Large intestine (tissue), 3 donors: ENCODE measurements at regions not wholly inside any gene's neighbourhood (a gene's known extent, or its start where the extent isn't known, plus 50 kb on each side); places are given as distances from the start of the nearest gene placed in this dataset.

ENCODE experiments used
- DNase-seq, 2 donors: peaks; one replicate each; pipeline versions ENCODE4 v3.0.0 to v3.0.0-alpha.2; 2013
- H3K27ac ChIP-seq: one replicate; pipeline ENCODE4 v1.5.1; 2013; ENCODE audit warnings: low read length
- H3K27me3 ChIP-seq: 2 replicates; pipeline ENCODE4 v1.6.1; 2013; ENCODE audit warnings: low read length; ENCODE audit not compliant: control insufficient read depth, insufficient read depth
- H3K36me3 ChIP-seq: 2 replicates; pipeline ENCODE4 v1.6.1; 2013; ENCODE audit warnings: low read length; ENCODE audit not compliant: control insufficient read depth, insufficient read depth
- H3K4me1 ChIP-seq: one replicate; pipeline ENCODE4 v1.6.1; 2013; ENCODE audit warnings: low read length; ENCODE audit not compliant: control insufficient read depth, insufficient read depth
- H3K4me3 ChIP-seq: one replicate; pipeline ENCODE4 v1.5.1; 2013; ENCODE audit warnings: low read length
- H3K9me3 ChIP-seq: one replicate; pipeline ENCODE4 v1.6.1; 2013; ENCODE audit warnings: mild to moderate bottlenecking, low read depth, low read length, moderate library complexity; ENCODE audit not compliant: control insufficient read depth
- WGBS: methylation state at CpG from one replicate; pipeline ENCODE4 v1.1.5; 2013; ENCODE audit warnings: low lambda C conversion rate; ENCODE audit not compliant: insufficient coverage; 5-methylcytosine and 5-hydroxymethylcytosine counted together

- DNase-seq, result no peak
- Histone ChIP-seq H3K4me3 (no peak overlapping the region), H3K27ac (no peak overlapping the region), H3K9me3 (peaks cover 5% of the 10 kb centered on the region), H3K36me3 (no peaks in the 10 kb centered on the region), H3K27me3 (no peaks in the 10 kb centered on the region), H3K4me1 (no peaks in the 10 kb centered on the region)
- 94% methylated on average over 4 of the region's 7 CpGs for WGBS
Observed at GRCh38 chr18:78113940-78114251, 864.2 kb downstream of the GALR1 start.

DNA sequence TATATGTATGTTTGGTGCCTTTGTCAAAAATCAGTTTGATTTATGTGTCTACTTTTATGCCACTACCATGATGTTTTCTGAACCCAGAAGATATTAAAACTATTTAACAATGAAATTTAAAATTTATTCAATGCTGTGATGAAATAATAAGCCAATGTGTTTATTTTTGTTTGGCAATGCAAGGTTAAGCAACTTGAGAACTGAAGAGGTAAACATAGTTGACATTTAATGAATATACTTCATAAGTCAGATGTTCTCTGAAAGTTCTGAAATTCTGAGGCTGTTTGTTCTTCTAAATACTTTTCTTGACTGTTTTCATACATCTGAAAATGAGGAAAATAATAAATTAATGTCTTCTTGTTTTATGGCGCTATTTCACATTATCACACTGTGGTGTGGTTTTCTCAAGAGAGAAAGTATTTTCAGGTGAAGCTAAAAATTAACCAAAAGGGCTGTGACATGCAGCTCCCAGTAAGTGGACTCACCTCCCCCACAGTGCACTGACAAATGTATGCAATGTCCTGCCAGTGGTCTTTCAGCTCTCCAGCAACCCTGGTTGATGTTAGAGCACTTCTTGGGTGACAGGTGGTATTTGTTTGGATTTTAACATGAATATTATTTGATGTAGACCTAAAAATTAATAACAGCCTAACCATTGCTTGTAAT, 863.6 kb upstream of the SALL3 start:
- no peaks in the 10 kb centered on the region for H3K27me3 ChIP-seq
- no peaks in the 10 kb centered on the region for H3K4me1 ChIP-seq
- no peaks in the 10 kb centered on the region for H3K36me3 ChIP-seq
- no peak for DNase-seq
- WGBS, result 67% methylated on average over 1 of the region's 1 CpG
- H3K27ac ChIP-seq, result no peak overlapping the region
- no peak overlapping the region for H3K4me3 ChIP-seq
- peaks cover 6% of the 10 kb centered on the region for H3K9me3 ChIP-seq

DNA sequence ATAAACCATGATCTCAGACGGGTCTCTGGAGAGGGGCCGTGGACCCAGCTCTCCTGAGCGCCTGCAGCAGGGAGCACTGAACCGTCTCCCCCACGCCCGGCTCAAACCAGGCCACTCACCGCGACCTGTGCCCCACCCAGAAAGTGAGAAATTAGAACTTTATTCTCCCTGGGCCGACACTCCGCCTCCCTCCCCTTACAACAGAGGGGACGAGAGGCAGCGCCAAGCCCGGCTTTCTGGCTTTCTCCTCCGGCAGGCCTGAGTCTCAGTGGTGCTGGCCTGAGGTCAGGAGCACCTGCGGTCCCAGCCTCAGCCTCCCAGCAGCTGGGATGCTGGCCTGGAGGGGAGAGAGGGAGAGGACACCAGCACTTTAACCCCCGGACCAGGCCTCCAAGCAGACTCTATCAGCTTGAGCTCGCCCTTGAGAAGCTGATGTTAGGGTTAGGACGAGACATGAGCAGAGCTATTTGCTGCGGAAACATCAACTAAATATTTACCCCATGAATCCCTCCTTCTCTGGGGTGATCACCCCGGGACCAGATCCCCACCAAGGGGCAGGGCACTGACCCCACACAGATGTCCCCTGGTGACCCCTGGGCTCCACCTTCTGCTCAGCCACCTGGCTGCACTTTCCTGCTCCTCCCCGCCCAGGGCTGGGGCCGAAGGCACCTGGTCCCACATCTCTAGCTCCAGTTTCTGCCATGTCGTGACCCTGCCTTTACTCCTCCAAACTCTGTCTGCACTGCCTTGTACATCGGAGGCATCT, 856.3 kb upstream of the SALL3 start:
- Histone ChIP-seq H3K9me3 (peaks cover 33% of the 10 kb centered on the region), H3K36me3 (no peaks in the 10 kb centered on the region), H3K4me3 (no peak overlapping the region), H3K4me1 (no peaks in the 10 kb centered on the region), H3K27me3 (no peaks in the 10 kb centered on the region), H3K27ac (no peak overlapping the region)
- DNase-seq, result no peak
- WGBS, result no CpG with 5 or more reads among the region's 24 CpGs

GRCh38 chr18:78123926-78124797, 855.5 kb upstream of the SALL3 start:
- Histone ChIP-seq H3K36me3 (no peaks in the 10 kb centered on the region), H3K4me3 (no peak overlapping the region), H3K27ac (no peak overlapping the region), H3K27me3 (no peaks in the 10 kb centered on the region), H3K4me1 (no peaks in the 10 kb centered on the region), H3K9me3 (peaks cover 33% of the 10 kb centered on the region)
- no CpG with 5 or more reads among the region's 34 CpGs for WGBS
- no peak for DNase-seq

- H3K9me3 ChIP-seq, result peaks cover 33% of the 10 kb centered on the region
- no peak overlapping the region for H3K4me3 ChIP-seq
- no peak overlapping the region for H3K27ac ChIP-seq
- no peaks in the 10 kb centered on the region for H3K27me3 ChIP-seq
- no CpG with 5 or more reads among the region's 7 CpGs for WGBS
- no peaks in the 10 kb centered on the region for H3K36me3 ChIP-seq
- H3K4me1 ChIP-seq, result no peaks in the 10 kb centered on the region
- DNase-seq, result no peak
Observed at GRCh38 chr18:78125206-78125896, 854.3 kb upstream of the SALL3 start.

- Histone ChIP-seq H3K36me3 (no peaks in the 10 kb centered on the region), H3K27me3 (no peaks in the 10 kb centered on the region), H3K4me3 (no peak overlapping the region), H3K27ac (no peak overlapping the region), H3K9me3 (peaks cover 33% of the 10 kb centered on the region), H3K4me1 (no peaks in the 10 kb centered on the region)
- WGBS, result 60% methylated on average over 1 of the region's 13 CpGs
- DNase-seq, result no peak
Observed at GRCh38 chr18:78126106-78126505, 853.5 kb upstream of the SALL3 start.

GRCh38 chr18:78126536-78126935, 853.1 kb upstream of the SALL3 start:
- Histone ChIP-seq H3K27ac (no peak overlapping the region), H3K4me1 (no peaks in the 10 kb centered on the region), H3K27me3 (no peaks in the 10 kb centered on the region), H3K4me3 (no peak overlapping the region), H3K36me3 (no peaks in the 10 kb centered on the region), H3K9me3 (peaks cover 33% of the 10 kb centered on the region)
- no peak for DNase-seq
- WGBS, result no CpG with 5 or more reads among the region's 21 CpGs

DNA sequence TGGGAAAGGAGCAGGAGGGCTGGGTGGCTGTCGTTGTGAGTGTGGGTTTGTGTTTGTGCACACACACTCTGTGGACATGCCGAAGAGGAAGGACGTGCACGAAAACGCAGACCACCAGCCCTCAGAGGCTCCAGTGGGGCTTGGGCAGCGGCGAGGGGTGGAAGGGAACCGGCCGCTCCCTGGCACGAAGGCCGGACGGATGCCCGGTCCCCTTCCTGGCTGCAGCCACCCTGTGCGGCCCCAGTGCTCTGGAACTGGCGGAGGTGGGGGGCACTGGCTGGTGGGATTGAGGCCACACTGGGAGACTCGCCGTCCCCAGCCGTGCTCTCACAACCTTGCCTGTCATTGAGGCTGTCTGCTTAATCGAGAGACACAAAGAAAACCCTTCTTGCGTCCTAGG, 852.6 kb upstream of the SALL3 start:
- Histone ChIP-seq H3K36me3 (no peaks in the 10 kb centered on the region), H3K9me3 (peaks cover 33% of the 10 kb centered on the region), H3K27ac (no peak overlapping the region), H3K27me3 (no peaks in the 10 kb centered on the region), H3K4me1 (no peaks in the 10 kb centered on the region), H3K4me3 (no peak overlapping the region)
- DNase-seq, result no peak
- WGBS, result no CpG with 5 or more reads among the region's 20 CpGs

DNA sequence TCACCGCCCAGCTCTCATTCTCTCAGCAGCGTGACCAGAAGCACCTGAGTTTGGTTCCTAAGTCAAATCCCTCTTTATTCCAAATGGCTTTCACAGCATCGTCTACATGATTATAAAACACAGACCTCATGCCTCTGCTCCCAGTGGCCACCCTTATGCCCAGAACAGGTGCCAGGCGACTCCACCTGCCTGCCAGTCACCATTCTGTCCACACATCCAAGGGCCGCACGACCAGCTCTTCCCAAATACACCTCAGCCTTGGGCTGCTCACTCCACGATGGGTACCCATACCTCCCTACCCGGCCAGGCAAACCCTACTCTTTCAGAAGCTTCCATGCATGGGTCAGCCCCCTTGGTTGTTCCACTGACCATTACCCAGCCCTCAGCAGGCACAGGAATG, 851.6 kb upstream of the SALL3 start:
- Histone ChIP-seq H3K9me3 (peaks cover 33% of the 10 kb centered on the region), H3K4me3 (no peak overlapping the region), H3K4me1 (no peaks in the 10 kb centered on the region), H3K27ac (no peak overlapping the region), H3K27me3 (no peaks in the 10 kb centered on the region), H3K36me3 (no peaks in the 10 kb centered on the region)
- WGBS, result 100% methylated on average over 1 of the region's 8 CpGs
- no peak for DNase-seq

DNA sequence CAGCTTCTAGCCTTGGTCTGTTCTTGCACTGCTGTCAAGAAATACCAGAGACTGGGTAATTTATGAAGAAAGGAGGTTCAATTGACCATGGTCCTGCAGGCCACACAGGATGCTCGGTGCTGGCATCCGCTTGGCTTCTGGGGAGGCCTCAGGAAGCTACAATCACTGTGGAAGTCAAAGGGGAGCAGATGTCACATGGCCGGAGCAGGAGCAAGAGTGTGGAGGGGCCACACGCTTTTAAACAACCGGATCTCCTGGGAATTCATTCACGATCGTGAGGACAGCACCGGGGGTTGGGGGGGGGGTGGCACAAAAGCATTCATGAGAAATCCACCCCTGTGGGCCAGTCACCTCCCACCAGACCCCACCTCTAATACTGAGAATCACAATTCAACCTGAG, 850.4 kb upstream of the SALL3 start:
- H3K9me3 ChIP-seq, result peaks cover 21% of the 10 kb centered on the region
- H3K36me3 ChIP-seq, result no peaks in the 10 kb centered on the region
- no peak overlapping the region for H3K27ac ChIP-seq
- no peaks in the 10 kb centered on the region for H3K4me1 ChIP-seq
- no peak overlapping the region for H3K4me3 ChIP-seq
- DNase-seq, result no peak
- no CpG with 5 or more reads among the region's 8 CpGs for WGBS
- no peaks in the 10 kb centered on the region for H3K27me3 ChIP-seq
